ENCODE measurements at regions not wholly inside any gene's neighbourhood (a gene's known extent, or its start where the extent isn't known, plus 50 kb on each side); places are given as distances from the start of the nearest gene placed in this dataset.

DNA sequence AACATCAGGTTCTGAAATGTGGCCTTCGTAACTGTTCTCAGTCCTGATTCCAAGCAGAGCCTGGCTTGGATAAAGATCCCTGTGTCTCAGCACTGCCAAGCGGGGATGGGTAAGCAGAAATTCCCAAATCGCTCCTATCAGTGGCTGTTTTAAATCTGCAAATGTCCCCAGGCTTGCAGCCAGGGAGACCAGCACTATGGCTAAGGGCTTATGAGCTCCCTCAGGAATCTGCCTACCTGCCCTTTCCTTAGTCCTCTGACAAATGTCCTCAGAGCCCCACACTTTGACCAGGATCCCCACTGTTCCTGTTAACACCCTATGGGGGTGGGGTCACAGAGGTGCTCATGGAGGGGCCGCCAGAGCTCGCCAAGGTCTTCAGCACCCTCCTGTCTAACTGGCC is 1062.8 kb downstream of the UQCRFS1 start:
- Mint-ChIP-seq H3K36me3 (ENCODE audit: low read depth) (no peaks in the 10 kb centered on the region), H3K4me3 (no peak overlapping the region), H3K27me3 (no peaks in the 10 kb centered on the region), H3K4me1 (ENCODE audit: low read depth) (no peaks in the 10 kb centered on the region), H3K27ac (no peak overlapping the region), H3K9me3 (no peaks in the 10 kb centered on the region)
- no peak for DNase-seq
- intact Hi-C loops (cut with micrococcal nuclease), result no loop called here
- ChIA-PET POLR2A (no interaction called here), CTCF (no interaction called here)
- TF ChIP-seq, protein P1, sequence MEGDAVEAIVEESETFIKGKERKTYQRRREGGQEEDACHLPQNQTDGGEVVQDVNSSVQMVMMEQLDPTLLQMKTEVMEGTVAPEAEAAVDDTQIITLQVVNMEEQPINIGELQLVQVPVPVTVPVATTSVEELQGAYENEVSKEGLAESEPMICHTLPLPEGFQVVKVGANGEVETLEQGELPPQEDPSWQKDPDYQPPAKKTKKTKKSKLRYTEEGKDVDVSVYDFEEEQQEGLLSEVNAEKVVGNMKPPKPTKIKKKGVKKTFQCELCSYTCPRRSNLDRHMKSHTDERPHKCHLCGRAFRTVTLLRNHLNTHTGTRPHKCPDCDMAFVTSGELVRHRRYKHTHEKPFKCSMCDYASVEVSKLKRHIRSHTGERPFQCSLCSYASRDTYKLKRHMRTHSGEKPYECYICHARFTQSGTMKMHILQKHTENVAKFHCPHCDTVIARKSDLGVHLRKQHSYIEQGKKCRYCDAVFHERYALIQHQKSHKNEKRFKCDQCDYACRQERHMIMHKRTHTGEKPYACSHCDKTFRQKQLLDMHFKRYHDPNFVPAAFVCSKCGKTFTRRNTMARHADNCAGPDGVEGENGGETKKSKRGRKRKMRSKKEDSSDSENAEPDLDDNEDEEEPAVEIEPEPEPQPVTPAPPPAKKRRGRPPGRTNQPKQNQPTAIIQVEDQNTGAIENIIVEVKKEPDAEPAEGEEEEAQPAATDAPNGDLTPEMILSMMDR (IDR thresholded peaks at IDR 0.05), result no peak
- no peak for ATAC-seq

DNA sequence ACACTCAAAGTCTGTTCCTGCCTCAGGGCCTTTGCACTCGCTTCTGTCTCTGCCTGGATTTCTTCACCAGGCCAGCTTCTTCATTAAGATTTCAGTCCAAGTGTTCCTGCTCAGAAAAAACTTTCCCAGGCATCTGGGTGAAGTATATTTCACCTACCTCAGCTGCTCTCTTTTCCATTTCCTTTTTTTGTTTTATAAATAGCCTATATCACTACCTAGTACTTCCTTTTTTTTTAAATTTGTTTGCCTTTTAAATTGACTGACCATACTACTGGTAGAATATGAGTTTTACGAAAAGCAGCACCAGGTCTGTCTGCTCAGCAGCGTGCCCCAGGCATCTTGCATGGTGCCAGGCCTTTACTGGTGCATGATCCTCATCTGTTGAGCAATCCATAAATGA is 1064.4 kb downstream of the UQCRFS1 start:
- DNase-seq (no peak), ATAC-seq (no peak)
- Mint-ChIP-seq H3K27ac (no peak overlapping the region), H3K27me3 (no peaks in the 10 kb centered on the region), H3K4me3 (no peak overlapping the region), H3K4me1 (ENCODE audit: low read depth) (no peaks in the 10 kb centered on the region), H3K36me3 (ENCODE audit: low read depth) (no peaks in the 10 kb centered on the region), H3K9me3 (no peaks in the 10 kb centered on the region)
- TF ChIP-seq, protein P1 (IDR thresholded peaks at IDR 0.05), result no peak
- intact Hi-C loops (cut with micrococcal nuclease), result no loop called here
- POLR2A ChIA-PET, result no interaction called here
- CTCF ChIA-PET, result no interaction called here

DNA sequence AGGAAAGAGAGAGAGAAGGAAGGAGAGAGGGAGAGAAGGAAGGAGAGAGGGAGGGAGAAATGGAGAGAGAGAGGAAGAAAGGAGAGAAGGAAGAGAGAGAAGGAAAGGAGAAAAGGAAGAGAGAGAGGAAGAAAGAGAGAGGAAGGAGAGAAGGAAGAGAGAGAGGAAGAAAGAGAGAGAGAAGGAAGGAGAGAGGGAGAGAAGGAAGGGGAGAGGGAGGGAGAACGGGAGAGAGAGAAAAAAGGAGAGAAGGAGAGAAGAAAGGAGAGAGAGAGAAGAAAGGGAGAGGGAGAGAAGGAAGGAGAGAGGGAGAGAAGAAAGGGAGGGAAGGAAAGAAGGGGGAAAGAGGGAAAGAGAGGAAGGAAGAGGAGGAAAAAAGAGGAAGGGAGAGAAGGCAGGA is 1070.7 kb downstream of the UQCRFS1 start:
- TF ChIP-seq, protein P1 (IDR thresholded peaks at IDR 0.05), result no peak
- Mint-ChIP-seq H3K27ac (no peak overlapping the region), H3K27me3 (no peaks in the 10 kb centered on the region), H3K4me3 (no peak overlapping the region), H3K36me3 (ENCODE audit: low read depth) (no peaks in the 10 kb centered on the region), H3K4me1 (ENCODE audit: low read depth) (no peaks in the 10 kb centered on the region), H3K9me3 (peaks cover 5% of the 10 kb centered on the region)
- POLR2A ChIA-PET, result no interaction called here
- DNase-seq (no peak), ATAC-seq (no peak)
- CTCF ChIA-PET, result no interaction called here
- intact Hi-C loops (cut with micrococcal nuclease), result no loop called here

DNA sequence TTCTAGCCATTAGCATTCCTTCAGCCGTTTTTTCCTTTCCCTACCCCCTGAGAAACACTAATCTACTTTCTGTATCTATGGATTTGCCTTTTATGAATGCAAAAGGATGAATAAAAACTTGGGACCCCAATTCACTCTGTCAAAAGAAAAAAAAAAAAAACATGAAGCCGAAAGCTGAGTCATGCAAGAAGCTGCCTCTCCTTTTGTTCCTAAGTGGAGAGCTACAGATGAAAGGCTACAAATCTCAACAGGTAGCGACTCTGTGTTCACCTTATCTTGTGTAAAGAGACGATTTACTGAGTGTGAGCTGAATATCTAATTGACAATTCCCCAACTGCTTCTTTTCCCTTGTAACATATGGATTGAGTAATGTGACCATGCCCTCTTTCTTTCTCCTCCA is 1072.8 kb downstream of the UQCRFS1 start:
- no peak for DNase-seq
- no peak overlapping the region for H3K27ac Mint-ChIP-seq
- no peak overlapping the region for H3K4me3 Mint-ChIP-seq
- no peak for ATAC-seq
- no peaks in the 10 kb centered on the region for H3K27me3 Mint-ChIP-seq
- POLR2A ChIA-PET, result no interaction called here
- no peaks in the 10 kb centered on the region for H3K4me1 Mint-ChIP-seq (ENCODE audit: low read depth)
- no peaks in the 10 kb centered on the region for H3K36me3 Mint-ChIP-seq (ENCODE audit: low read depth)
- CTCF ChIA-PET, result no interaction called here
- peaks cover 5% of the 10 kb centered on the region for H3K9me3 Mint-ChIP-seq
- TF ChIP-seq, protein P1 (IDR thresholded peaks at IDR 0.05), result no peak
- intact Hi-C loops (cut with micrococcal nuclease), result no loop called here

DNA sequence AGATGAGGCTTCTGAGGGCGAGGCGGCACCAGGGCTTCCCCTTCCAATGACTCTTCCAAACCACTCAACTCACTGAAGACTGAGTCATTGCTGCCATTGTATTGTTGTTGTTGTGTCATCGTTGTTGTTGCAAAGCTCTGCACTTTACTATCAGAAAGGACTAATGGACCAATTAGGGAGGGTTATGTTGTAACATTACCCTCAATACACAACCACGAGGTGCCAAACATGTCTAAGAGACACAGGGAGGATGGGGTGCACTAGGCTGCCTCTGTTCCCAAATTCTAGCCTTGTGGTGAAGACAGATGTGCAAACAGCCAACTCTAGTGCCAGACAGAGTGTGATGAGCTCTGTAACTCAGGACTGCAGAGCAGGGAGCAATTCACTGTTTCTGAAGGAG is 1075.2 kb downstream of the UQCRFS1 start:
- intact Hi-C loops (cut with micrococcal nuclease), result no loop called here
- POLR2A ChIA-PET, result no interaction called here
- CTCF ChIA-PET, result no interaction called here
- TF ChIP-seq, protein P1 (IDR thresholded peaks at IDR 0.05), result no peak
- H3K9me3 Mint-ChIP-seq, result peaks cover 5% of the 10 kb centered on the region
- no peak for ATAC-seq
- H3K4me3 Mint-ChIP-seq, result no peak overlapping the region
- H3K36me3 Mint-ChIP-seq (ENCODE audit: low read depth), result no peaks in the 10 kb centered on the region
- no peak for DNase-seq
- H3K4me1 Mint-ChIP-seq (ENCODE audit: low read depth), result no peaks in the 10 kb centered on the region
- no peak overlapping the region for H3K27ac Mint-ChIP-seq
- no peaks in the 10 kb centered on the region for H3K27me3 Mint-ChIP-seq

All from activated CD8-positive, alpha-beta T cell treated with anti-CD3 and anti-CD28 coated beads for 36 hours (primary cell).